ENCODE measurements at regions not wholly inside any gene's neighbourhood (a gene's known extent, or its start where the extent isn't known, plus 50 kb on each side); places are given as distances from the start of the nearest gene placed in this dataset.

DNA sequence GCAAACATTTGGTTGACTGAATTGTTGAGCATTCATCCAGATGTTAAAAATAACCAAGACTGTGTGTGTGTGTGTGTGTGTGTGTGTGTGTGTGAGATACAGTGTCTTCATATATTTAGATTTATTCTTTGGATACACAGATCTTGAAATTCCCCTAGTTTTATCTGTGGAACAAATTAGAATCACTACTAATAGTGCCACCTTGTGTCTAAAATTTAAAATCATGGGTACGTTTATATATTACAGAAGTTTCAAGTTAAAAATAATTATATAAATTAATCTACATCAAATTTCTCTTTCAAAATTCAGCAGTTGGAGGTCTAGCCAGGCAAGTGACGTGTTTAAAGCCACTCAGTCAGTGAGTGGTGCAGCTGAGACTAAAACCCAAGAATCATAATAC lies 1566.2 kb upstream of the TENM4 start:
- TF ChIP-seq, protein P1, sequence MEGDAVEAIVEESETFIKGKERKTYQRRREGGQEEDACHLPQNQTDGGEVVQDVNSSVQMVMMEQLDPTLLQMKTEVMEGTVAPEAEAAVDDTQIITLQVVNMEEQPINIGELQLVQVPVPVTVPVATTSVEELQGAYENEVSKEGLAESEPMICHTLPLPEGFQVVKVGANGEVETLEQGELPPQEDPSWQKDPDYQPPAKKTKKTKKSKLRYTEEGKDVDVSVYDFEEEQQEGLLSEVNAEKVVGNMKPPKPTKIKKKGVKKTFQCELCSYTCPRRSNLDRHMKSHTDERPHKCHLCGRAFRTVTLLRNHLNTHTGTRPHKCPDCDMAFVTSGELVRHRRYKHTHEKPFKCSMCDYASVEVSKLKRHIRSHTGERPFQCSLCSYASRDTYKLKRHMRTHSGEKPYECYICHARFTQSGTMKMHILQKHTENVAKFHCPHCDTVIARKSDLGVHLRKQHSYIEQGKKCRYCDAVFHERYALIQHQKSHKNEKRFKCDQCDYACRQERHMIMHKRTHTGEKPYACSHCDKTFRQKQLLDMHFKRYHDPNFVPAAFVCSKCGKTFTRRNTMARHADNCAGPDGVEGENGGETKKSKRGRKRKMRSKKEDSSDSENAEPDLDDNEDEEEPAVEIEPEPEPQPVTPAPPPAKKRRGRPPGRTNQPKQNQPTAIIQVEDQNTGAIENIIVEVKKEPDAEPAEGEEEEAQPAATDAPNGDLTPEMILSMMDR (IDR thresholded peaks at IDR 0.05; ENCODE audit: control extremely low read depth in 1 of 3, insufficient read depth in 1 of 3, low read depth in 1 of 3, low read length in 3 of 3) = no peak
- TF ChIP-seq KDM1A (IDR thresholded peaks at IDR 0.05; ENCODE audit: borderline replicate concordance, low read length) (no peak), EZH2 (IDR thresholded peaks at IDR 0.05; ENCODE audit: low read depth, low read length, severe bottlenecking) (no peak), JUND (IDR thresholded peaks at IDR 0.05; ENCODE audit: low read length) (no peak), RFX5 (IDR thresholded peaks at IDR 0.05; ENCODE audit: borderline replicate concordance, low read depth, low read length) (no peak), FOSL1 (IDR thresholded peaks at IDR 0.05; ENCODE audit: insufficient read depth, low read depth, low read length) (no peak), POLR2A (IDR thresholded peaks at IDR 0.05; ENCODE audit: control extremely low read depth in 1 of 2, low read depth in 2 of 2, low read length in 2 of 2) (no peak), EP300 (IDR thresholded peaks at IDR 0.05; ENCODE audit: borderline replicate concordance in 1 of 2, low read depth in 2 of 2, low read length in 2 of 2) (no peak), HDAC6 (IDR thresholded peaks at IDR 0.05; ENCODE audit: low read depth, low read length) (no peak), RNF2 (IDR thresholded peaks at IDR 0.05; ENCODE audit: borderline replicate concordance, low read depth, low read length, missing control alignments, poor library complexity, severe bottlenecking) (no peak), ASH2L (IDR thresholded peaks at IDR 0.05; ENCODE audit: low read length) (no peak)
- TF ChIP-seq, protein P2, sequence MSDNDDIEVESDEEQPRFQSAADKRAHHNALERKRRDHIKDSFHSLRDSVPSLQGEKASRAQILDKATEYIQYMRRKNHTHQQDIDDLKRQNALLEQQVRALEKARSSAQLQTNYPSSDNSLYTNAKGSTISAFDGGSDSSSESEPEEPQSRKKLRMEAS (IDR thresholded peaks at IDR 0.05) = no peak
- TF ChIP-seq, protein P3, sequence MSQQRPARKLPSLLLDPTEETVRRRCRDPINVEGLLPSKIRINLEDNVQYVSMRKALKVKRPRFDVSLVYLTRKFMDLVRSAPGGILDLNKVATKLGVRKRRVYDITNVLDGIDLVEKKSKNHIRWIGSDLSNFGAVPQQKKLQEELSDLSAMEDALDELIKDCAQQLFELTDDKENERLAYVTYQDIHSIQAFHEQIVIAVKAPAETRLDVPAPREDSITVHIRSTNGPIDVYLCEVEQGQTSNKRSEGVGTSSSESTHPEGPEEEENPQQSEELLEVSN (IDR thresholded peaks at IDR 0.05) = no peak

All from H1 (cell line).